NCI-H146 treated with DMSO at 0.1 percent for 48 hours (cell line): ENCODE measurements at regions not wholly inside any gene's neighbourhood (a gene's known extent, or its start where the extent isn't known, plus 50 kb on each side); places are given as distances from the start of the nearest gene placed in this dataset.
"Not testable (repeated sequence)": the region's sequence is repeated elsewhere in the genome, so short reads cannot be mapped to it uniquely, and the experiment has no call there.

Experiments used
- DNase-seq: peaks from one replicate; lab custom pipeline; 2025; ENCODE audit not compliant: unreplicated experiment; lab: John Stamatoyannopoulos, UW

GRCh38 chr7:52616552-52616951 is 418.9 kb upstream of the POM121L12 start:
- no peak for DNase-seq

GRCh38 chr7:52615021-52615695 is 420.3 kb upstream of the POM121L12 start:
- no peak for DNase-seq

DNA sequence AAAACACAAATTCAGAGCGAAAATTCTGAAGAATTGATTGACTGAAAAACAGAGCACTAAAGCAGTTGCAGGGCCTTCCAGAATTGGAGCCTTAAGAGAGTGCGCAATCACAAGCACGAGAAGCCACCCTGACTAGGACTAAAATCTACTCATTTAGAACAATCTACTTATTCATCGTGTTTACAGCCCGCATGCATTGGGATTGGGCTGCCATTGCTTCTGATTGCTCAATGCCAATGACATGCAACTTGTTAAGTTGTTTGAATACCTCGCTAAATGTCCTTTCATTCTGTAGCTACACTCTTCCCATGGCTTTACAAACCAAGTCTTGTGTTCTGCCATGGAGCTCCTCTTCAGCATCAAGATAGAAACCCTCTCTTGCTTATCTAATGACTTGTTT is 425.9 kb upstream of the POM121L12 start:
- no peak for DNase-seq

DNA sequence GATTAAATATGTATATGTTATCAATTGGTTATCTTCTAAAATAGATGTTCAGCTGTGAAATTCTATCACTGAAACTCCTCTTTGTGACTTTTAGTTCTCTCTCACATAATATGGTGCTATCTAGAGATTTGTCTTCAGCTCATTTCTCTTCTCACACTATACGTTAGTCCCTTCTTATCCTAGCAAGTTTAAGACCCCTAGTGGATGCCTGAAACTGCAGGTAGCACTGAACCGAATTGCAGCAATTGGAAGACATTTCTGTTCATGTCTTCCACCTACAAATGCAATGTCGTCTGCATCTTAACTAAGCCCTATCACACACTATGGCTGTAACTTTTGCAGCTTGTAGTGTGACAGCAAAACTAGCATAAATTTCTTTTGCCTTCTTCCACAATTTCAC is 442.7 kb upstream of the POM121L12 start:
- DNase-seq = no peak

DNA sequence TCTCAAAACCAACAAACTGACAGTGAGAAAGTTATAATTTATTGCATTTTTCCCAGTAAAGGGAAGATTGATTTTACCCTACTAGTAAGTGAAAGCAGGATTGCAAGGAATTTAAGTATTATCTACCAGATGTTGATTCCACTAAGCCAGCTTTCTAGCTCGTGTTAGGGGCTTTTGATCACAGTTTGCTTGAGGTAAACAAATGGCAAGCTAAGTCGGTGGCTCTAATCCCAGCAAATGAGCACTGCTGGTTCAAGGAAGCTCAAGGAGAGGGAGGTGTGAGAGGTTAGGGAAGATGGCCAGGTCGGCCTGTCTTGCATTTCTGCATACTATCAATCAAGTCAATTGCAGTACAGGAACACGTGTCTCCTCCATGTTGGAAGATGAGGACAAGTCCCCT is 448.7 kb upstream of the POM121L12 start:
- DNase-seq = no peak

DNA sequence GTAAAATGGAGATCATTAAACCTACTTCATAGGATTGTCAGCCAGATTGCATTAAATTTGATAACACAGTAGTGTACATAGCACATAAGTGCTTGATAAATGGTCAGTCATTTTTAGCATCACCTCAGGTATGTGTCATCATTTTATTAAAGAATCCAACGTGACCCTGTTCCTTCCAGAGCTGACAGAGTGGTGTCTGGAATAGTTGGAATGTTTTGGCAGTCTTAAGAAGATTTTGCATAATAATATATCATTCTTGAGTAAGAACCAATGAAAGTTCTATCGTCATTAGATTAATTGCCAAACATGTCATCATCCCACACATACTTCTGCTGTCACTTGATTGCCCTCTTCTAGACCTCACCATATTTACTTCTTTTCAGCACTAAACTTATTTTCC is 451.4 kb upstream of the POM121L12 start:
- DNase-seq = no peak

DNA sequence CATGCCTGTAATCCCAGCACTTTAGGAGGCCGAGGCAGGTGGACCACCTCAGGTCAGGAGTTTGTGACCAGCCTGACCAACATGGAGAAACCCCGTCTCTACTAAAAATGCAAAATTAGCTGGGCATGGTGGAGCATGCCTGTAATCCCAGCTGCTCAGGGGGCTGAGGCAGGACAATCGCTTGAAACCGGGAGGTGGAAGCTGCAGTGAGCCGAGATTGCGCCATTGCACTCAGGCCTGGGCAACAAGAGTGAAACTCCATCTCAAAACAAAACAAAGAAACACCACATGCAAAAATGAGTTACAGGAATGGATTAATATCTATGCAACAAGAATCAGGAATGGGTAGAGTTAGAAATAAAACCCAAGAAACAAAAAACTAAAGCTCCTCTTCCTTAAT is 462.3 kb upstream of the POM121L12 start:
- DNase-seq = not testable (repeated sequence)

DNA sequence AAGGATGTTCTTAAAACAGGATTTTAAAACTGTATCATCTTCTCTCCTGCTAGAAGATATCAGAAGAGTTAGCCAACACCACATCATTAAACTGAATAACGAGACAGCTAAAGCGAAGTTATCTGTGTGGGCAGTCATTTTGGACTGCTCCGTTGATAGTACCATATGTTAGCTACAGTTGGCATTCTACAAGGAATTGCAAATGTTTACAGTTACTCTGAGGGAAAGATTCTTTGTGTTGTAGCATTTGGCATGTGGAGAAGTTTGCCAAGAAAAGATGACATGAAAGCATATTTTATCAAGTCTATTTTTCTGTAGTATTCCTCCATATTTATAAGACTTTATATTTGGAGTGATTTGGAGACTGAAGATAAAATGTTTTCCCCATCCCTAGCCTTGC is 464.4 kb upstream of the POM121L12 start:
- DNase-seq = no peak

GRCh38 chr7:52569151-52569550 is 466.3 kb upstream of the POM121L12 start:
- DNase-seq = no peak

DNA sequence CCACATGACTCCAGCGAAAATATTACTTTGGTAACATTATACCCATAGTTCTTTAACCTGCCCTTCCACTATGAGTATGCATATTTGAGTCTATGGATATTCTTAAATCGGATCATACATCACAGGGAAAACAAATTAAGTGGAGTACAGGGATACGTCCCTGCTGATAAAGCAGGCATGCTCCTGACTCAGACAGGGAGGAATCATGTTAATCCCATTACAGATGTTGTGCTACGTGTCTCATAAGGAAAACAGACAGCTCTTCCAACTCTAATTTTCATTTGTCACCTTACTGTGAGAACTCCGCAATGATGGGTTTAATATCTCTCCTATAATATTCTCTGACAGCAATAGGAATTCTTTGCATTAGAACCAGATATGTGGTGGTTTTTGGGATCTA is 469.5 kb upstream of the POM121L12 start:
- no peak for DNase-seq

DNA sequence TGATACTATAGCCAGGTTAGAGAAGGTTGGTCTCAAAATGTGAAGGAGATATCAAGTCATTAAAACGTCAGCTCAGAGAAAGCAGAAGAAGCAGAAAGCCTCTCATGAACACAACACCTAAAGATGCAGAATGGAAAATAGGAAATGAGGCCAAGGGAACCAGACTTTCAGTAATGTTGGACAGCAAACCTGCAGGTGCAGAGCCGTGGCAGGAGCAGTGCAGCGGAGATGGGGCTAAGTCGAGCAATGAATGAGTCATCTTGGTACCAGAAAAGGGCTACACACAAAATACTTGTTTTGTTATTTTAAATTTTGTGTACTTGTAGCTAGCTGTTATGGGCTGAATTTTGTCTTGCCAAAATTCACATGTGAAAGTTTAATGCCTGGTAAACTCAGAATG is 479.6 kb upstream of the POM121L12 start:
- no peak for DNase-seq

DNA sequence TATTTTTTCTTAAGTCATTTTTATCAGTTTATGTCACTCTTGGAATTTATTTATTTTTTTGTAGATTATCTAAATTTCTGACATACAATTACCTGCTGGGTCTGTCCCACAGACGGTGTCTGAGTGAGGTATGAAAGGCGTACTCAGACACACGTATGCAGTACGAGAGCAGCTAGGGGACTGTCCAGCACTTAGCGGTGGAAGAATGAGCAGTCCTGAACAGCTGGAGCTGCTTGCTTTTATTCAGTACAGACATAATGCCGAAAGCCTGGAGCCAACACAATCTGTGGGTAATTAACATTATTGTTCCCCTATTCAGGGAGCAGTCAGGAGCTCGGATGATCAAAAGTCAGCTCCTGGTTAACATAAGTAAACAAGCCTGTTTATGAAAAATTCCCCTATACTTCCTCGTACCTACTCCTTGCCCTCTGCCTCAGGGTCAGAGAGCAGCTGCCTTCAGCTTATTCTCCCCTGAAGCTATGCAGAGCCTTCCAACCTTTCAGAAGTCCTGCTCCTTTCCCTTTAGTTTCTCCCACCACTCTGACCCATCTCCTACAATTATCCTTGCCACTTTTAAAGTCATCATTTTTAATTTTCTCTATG is 488.0 kb upstream of the POM121L12 start:
- no peak for DNase-seq

GRCh38 chr7:52541198-52541765 is 494.2 kb upstream of the POM121L12 start:
- not testable (repeated sequence) for DNase-seq

- DNase-seq = no peak
Observed at GRCh38 chr7:52540041-52540440, 495.4 kb upstream of the POM121L12 start.

DNA sequence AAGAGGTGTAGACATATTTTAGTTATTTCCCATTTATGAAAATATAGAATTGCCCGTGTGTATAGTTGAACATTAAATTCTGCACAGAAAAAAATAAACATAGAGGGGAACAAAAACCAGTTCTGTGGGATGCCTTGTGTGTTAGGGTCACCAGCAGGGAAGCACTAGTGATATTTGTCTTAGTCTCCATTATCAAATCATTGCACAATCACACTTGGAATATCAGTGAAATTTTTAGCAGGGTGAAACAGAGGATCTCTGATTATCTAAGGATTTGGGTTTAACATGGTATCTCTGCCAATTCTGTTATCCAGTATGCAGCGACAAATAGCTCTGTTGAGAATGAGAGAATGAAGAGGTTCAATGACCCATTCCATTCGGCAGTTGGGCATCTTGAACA is 496.0 kb upstream of the POM121L12 start:
- no peak for DNase-seq

DNA sequence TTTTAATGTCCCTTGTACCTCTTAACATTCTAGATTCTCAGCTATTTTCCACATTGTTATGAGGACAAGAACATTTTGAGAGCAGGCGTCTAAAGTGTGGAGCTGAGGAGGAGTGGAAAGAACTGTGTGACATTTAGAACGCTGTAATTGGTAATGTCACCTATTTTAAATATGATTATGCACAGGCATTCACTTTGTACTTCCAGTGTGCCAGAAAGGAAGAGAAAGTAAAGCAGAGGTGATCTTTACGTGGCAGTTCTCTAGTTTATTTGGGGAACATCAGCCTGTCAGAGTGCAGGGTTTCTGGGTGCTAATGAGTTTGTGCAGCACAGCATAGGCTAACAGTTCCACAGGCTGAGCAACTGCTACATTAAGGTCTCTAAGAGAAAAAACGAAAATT is 498.4 kb upstream of the POM121L12 start:
- DNase-seq = no peak

- DNase-seq = no peak
Observed at GRCh38 chr7:52525772-52526341, 509.6 kb upstream of the POM121L12 start.

DNA sequence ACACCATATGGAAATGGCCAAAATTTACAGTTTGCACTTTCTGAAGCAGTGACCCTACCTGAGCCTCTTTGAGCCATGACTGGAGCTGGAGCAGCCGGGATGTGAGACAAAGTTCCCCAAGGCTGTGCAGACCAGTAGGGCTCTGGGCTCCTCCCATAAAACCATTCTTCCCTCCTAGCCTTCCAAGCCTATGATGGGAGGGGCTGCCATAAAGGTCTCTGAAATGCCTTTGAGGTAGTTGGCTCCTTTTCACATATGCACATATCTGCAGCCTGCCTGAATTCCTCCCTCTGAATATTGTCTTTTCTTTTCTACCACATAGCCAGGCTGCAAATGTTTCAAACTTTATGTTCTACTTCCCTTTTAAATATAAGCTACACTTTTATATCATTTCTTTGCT is 516.6 kb upstream of the POM121L12 start:
- DNase-seq = no peak

GRCh38 chr7:52512656-52513055 is 522.8 kb upstream of the POM121L12 start:
- DNase-seq = no peak

- no peak for DNase-seq
Observed at GRCh38 chr7:52507546-52508255, 527.7 kb upstream of the POM121L12 start.

- DNase-seq = no peak
Observed at GRCh38 chr7:52506325-52506724, 529.1 kb upstream of the POM121L12 start.

GRCh38 chr7:52504561-52504960 is 530.9 kb upstream of the POM121L12 start:
- no peak for DNase-seq
